Liver (tissue), 3 donors: ENCODE measurements at regions not wholly inside any gene's neighbourhood (a gene's known extent, or its start where the extent isn't known, plus 50 kb on each side); places are given as distances from the start of the nearest gene placed in this dataset.

ENCODE experiments used
- CTCF ChIP-seq: fragments of 150-350 bp; IDR thresholded peaks from 2 replicates; pipeline ENCODE4 v1.5.1; 2017; ENCODE audit warnings: improper control_type of control experiment, low read depth, low read length; ENCODE audit not compliant: missing input control
- HNF4A ChIP-seq, 2 donors: conservative IDR thresholded peaks; 2 replicates each; pipeline ENCODE4 v1.6.1; 2016; ENCODE audit warnings: antibody characterized with exemption in 2 of 2, mild to moderate bottlenecking in 2 of 2
- RXRA ChIP-seq, 2 donors: IDR thresholded peaks; 2 replicates each; pipeline ENCODE4 v1.6.1; 2017 to 2018; ENCODE audit warnings: antibody characterized with exemption in 2 of 2, mild to moderate bottlenecking in 1 of 2
- SP1 ChIP-seq: IDR thresholded peaks from 2 replicates; pipeline ENCODE4 v1.6.1; 2018; ENCODE audit warnings: antibody characterized with exemption, mild to moderate bottlenecking
- TAF1 ChIP-seq: conservative IDR thresholded peaks from 2 replicates; pipeline ENCODE4 v1.6.1; 2016; ENCODE audit warnings: antibody characterized with exemption, mild to moderate bottlenecking
- YY1 ChIP-seq: IDR thresholded peaks from 2 replicates; pipeline ENCODE4 v1.6.1; 2016; ENCODE audit warnings: antibody characterized with exemption, mild to moderate bottlenecking
- TF ChIP-seq, protein P1 (sequence below): IDR thresholded peaks from 2 replicates; pipeline ENCODE4 v1.6.1; 2016; ENCODE audit warnings: antibody characterized with exemption
- TF ChIP-seq, protein P2 (sequence below): IDR thresholded peaks from 2 replicates; pipeline ENCODE4 v1.6.1; 2016; ENCODE audit warnings: antibody characterized with exemption, mild to moderate bottlenecking
- TF ChIP-seq, protein P3 (sequence below): IDR thresholded peaks from 2 replicates; pipeline ENCODE4 v1.6.1; 2016; ENCODE audit warnings: antibody characterized with exemption
- donor health status: healthy.
- donor health status: healthy.

- TF ChIP-seq, protein P1, sequence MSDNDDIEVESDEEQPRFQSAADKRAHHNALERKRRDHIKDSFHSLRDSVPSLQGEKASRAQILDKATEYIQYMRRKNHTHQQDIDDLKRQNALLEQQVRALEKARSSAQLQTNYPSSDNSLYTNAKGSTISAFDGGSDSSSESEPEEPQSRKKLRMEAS = no peak
- TF ChIP-seq YY1 = no peak
- no peak for TF ChIP-seq CTCF
- TF ChIP-seq, protein P2, sequence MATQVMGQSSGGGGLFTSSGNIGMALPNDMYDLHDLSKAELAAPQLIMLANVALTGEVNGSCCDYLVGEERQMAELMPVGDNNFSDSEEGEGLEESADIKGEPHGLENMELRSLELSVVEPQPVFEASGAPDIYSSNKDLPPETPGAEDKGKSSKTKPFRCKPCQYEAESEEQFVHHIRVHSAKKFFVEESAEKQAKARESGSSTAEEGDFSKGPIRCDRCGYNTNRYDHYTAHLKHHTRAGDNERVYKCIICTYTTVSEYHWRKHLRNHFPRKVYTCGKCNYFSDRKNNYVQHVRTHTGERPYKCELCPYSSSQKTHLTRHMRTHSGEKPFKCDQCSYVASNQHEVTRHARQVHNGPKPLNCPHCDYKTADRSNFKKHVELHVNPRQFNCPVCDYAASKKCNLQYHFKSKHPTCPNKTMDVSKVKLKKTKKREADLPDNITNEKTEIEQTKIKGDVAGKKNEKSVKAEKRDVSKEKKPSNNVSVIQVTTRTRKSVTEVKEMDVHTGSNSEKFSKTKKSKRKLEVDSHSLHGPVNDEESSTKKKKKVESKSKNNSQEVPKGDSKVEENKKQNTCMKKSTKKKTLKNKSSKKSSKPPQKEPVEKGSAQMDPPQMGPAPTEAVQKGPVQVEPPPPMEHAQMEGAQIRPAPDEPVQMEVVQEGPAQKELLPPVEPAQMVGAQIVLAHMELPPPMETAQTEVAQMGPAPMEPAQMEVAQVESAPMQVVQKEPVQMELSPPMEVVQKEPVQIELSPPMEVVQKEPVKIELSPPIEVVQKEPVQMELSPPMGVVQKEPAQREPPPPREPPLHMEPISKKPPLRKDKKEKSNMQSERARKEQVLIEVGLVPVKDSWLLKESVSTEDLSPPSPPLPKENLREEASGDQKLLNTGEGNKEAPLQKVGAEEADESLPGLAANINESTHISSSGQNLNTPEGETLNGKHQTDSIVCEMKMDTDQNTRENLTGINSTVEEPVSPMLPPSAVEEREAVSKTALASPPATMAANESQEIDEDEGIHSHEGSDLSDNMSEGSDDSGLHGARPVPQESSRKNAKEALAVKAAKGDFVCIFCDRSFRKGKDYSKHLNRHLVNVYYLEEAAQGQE = no peak
- no peak for TF ChIP-seq RXRA (IDR thresholded peaks at IDR 0.05)
- TF ChIP-seq TAF1 = no peak
- TF ChIP-seq, protein P3, sequence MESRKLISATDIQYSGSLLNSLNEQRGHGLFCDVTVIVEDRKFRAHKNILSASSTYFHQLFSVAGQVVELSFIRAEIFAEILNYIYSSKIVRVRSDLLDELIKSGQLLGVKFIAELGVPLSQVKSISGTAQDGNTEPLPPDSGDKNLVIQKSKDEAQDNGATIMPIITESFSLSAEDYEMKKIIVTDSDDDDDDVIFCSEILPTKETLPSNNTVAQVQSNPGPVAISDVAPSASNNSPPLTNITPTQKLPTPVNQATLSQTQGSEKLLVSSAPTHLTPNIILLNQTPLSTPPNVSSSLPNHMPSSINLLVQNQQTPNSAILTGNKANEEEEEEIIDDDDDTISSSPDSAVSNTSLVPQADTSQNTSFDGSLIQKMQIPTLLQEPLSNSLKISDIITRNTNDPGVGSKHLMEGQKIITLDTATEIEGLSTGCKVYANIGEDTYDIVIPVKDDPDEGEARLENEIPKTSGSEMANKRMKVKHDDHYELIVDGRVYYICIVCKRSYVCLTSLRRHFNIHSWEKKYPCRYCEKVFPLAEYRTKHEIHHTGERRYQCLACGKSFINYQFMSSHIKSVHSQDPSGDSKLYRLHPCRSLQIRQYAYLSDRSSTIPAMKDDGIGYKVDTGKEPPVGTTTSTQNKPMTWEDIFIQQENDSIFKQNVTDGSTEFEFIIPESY = no peak
- TF ChIP-seq HNF4A (conservative IDR thresholded peaks at IDR 0.05) = no peak
- no peak for TF ChIP-seq SP1
Observed at GRCh38 chr2:9053534-9053931, 50.0 kb upstream of the MBOAT2 start.
